Head of caudate nucleus (tissue), 42 donors: ENCODE measurements at regions not wholly inside any gene's neighbourhood (a gene's known extent, or its start where the extent isn't known, plus 50 kb on each side); places are given as distances from the start of the nearest gene placed in this dataset.

Experiments used
- DNase-seq, 42 donors: peaks; one replicate each; pipeline versions ENCODE4 v3.0.0 to v3.0.0-alpha.2; 2020 to 2021; ENCODE audit warnings: mixed read lengths in 7 of 42
- intact Hi-C: fragments of 100-400 bp; cut with DNase I; formaldehyde crosslinking; loops from one replicate; pipeline ENCODE4 v1.15.0; 2022

GRCh38 chr1:187078321-187078720, 249.6 kb downstream of the PLA2G4A start:
- DNase-seq: no peak
- intact Hi-C loops: no loop called here

- no peak for DNase-seq
- intact Hi-C loops: no loop called here
Observed at GRCh38 chr1:187078916-187079315, 250.2 kb downstream of the PLA2G4A start.

GRCh38 chr1:187079330-187079729, 250.6 kb downstream of the PLA2G4A start:
- DNase-seq: no peak
- intact Hi-C loops: no loop called here

- intact Hi-C loops: no loop called here
- DNase-seq: no peak
Observed at GRCh38 chr1:187091666-187092065, 262.9 kb downstream of the PLA2G4A start.

- intact Hi-C loops: no loop called here
- DNase-seq: no peak
Observed at GRCh38 chr1:187092104-187092503, 263.4 kb downstream of the PLA2G4A start.

- intact Hi-C loops: no loop called here
- DNase-seq: no peak
Observed at GRCh38 chr1:187096689-187097088, 267.9 kb downstream of the PLA2G4A start.

GRCh38 chr1:187110351-187110750, 281.6 kb downstream of the PLA2G4A start:
- DNase-seq: no peak
- intact Hi-C loops: no loop called here

GRCh38 chr1:187114792-187115191, 286.0 kb downstream of the PLA2G4A start:
- intact Hi-C loops: no loop called here
- DNase-seq: no peak

GRCh38 chr1:187121661-187122060, 292.9 kb downstream of the PLA2G4A start:
- no peak for DNase-seq
- intact Hi-C loops: no loop called here

GRCh38 chr1:187122566-187122965, 293.8 kb downstream of the PLA2G4A start:
- no peak for DNase-seq
- intact Hi-C loops: no loop called here

- intact Hi-C loops: no loop called here
- no peak for DNase-seq
Observed at GRCh38 chr1:187129132-187129531, 300.4 kb downstream of the PLA2G4A start.

GRCh38 chr1:187143783-187144182, 315.0 kb downstream of the PLA2G4A start:
- intact Hi-C loops: no loop called here
- no peak for DNase-seq

- no peak for DNase-seq
- intact Hi-C loops: no loop called here
Observed at GRCh38 chr1:187146388-187146787, 317.6 kb downstream of the PLA2G4A start.

GRCh38 chr1:187151555-187151954, 322.8 kb downstream of the PLA2G4A start:
- intact Hi-C loops: no loop called here
- no peak for DNase-seq

- intact Hi-C loops: no loop called here
- no peak for DNase-seq
Observed at GRCh38 chr1:187153047-187153446, 324.3 kb downstream of the PLA2G4A start.

- intact Hi-C loops: no loop called here
- DNase-seq: no peak
Observed at GRCh38 chr1:187157115-187157514, 328.4 kb downstream of the PLA2G4A start.

- intact Hi-C loops: no loop called here
- no peak for DNase-seq
Observed at GRCh38 chr1:187157552-187157951, 328.8 kb downstream of the PLA2G4A start.

GRCh38 chr1:187167555-187167954, 338.8 kb downstream of the PLA2G4A start:
- no peak for DNase-seq
- intact Hi-C loops: no loop called here

GRCh38 chr1:187168297-187168696, 339.5 kb downstream of the PLA2G4A start:
- intact Hi-C loops: no loop called here
- no peak for DNase-seq

GRCh38 chr1:187185389-187185788, 356.6 kb downstream of the PLA2G4A start:
- intact Hi-C loops: no loop called here

GRCh38 chr1:187197685-187198084, 368.9 kb downstream of the PLA2G4A start:
- intact Hi-C loops: no loop called here
- no peak for DNase-seq

More at GRCh38 chr1:187185389-187185788, 356.6 kb downstream of the PLA2G4A start:
- no peak for DNase-seq

- intact Hi-C loops: no loop called here
- no peak for DNase-seq
Observed at GRCh38 chr1:187203257-187203656, 374.5 kb downstream of the PLA2G4A start.
